Astrocyte (in vitro differentiated cells and primary cell): ENCODE measurements at regions not wholly inside any gene's neighbourhood (a gene's known extent, or its start where the extent isn't known, plus 50 kb on each side); places are given as distances from the start of the nearest gene placed in this dataset.

Experiments
- DNase-seq: peaks from one replicate; pipeline ENCODE4 v3.0.0-alpha.2; 2010; ENCODE audit warnings: low read depth
- FAIRE-seq: peaks from 2 replicates; lab custom pipeline; 2011; peaks lifted over from hg19 to GRCh38; lab: Jason Lieb, UNC
- H2AFZ ChIP-seq: 2 replicates; pipeline ENCODE4 v1.6.0; 2012; ENCODE audit warnings: low read depth, low read length, inconsistent platforms
- H3K27ac ChIP-seq: 2 replicates; pipeline ENCODE4 v1.5.1; 2011; ENCODE audit warnings: low read depth, low read length, inconsistent platforms
- H3K27me3 ChIP-seq: 2 replicates; pipeline ENCODE4 v1.6.0; 2011; ENCODE audit warnings: low read length, inconsistent platforms; ENCODE audit not compliant: insufficient read depth
- H3K36me3 ChIP-seq: 2 replicates; pipeline ENCODE4 v1.5.1; 2011; ENCODE audit warnings: low read length, inconsistent platforms; ENCODE audit not compliant: insufficient read depth
- H3K4me1 ChIP-seq: 2 replicates; pipeline ENCODE4 v1.5.1; 2011; ENCODE audit warnings: low read length, inconsistent platforms; ENCODE audit not compliant: insufficient read depth
- H3K4me2 ChIP-seq: 2 replicates; pipeline ENCODE4 v1.6.0; 2012; ENCODE audit warnings: low read length, inconsistent platforms
- H3K4me3 ChIP-seq: 2 replicates; pipeline ENCODE4 v1.5.1; 2011; ENCODE audit warnings: low read depth, mild to moderate bottlenecking, low read length, inconsistent platforms; ENCODE audit not compliant: insufficient read depth
- H3K79me2 ChIP-seq: 2 replicates; pipeline ENCODE4 v1.6.0; 2012; ENCODE audit warnings: mild to moderate bottlenecking, low read length, inconsistent platforms; ENCODE audit not compliant: insufficient read depth
- H3K9ac ChIP-seq: 2 replicates; pipeline ENCODE4 v1.6.0; 2012; ENCODE audit warnings: mild to moderate bottlenecking, low read length, inconsistent platforms
- H3K9me3 ChIP-seq: 2 replicates; pipeline ENCODE4 v1.5.1; 2012; ENCODE audit warnings: low read depth, mild to moderate bottlenecking, low read length, inconsistent platforms; ENCODE audit not compliant: insufficient read depth
- H4K20me1 ChIP-seq: 2 replicates; pipeline ENCODE4 v1.6.0; 2012; ENCODE audit warnings: low read length, inconsistent platforms; ENCODE audit not compliant: insufficient read depth
- H3K27ac Mint-ChIP-seq: one replicate; pipeline ENCODE4 v1.8.0; 2021; ENCODE audit warnings: mild to moderate bottlenecking, mixed read lengths; ENCODE audit not compliant: unreplicated experiment
- H3K27me3 Mint-ChIP-seq: one replicate; pipeline ENCODE4 v1.8.0; 2021; ENCODE audit warnings: low read depth, mixed read lengths; ENCODE audit not compliant: unreplicated experiment
- H3K36me3 Mint-ChIP-seq: one replicate; pipeline ENCODE4 v1.8.0; 2021; ENCODE audit warnings: low read depth, mixed read lengths; ENCODE audit not compliant: unreplicated experiment
- H3K4me1 Mint-ChIP-seq: one replicate; pipeline ENCODE4 v1.8.0; 2021; ENCODE audit warnings: low read depth, mixed read lengths; ENCODE audit not compliant: unreplicated experiment
- H3K4me3 Mint-ChIP-seq: one replicate; pipeline ENCODE4 v1.8.0; 2021; ENCODE audit warnings: mild to moderate bottlenecking, moderate library complexity, mixed read lengths; ENCODE audit not compliant: unreplicated experiment
- H3K9me3 Mint-ChIP-seq: one replicate; pipeline ENCODE4 v1.8.0; 2021; ENCODE audit warnings: mild to moderate bottlenecking, mixed read lengths; ENCODE audit not compliant: unreplicated experiment
- EZH2 ChIP-seq: IDR thresholded peaks from 2 replicates; pipeline ENCODE4 v1.6.1; 2012; ENCODE audit warnings: mild to moderate bottlenecking, low read length, inconsistent platforms; ENCODE audit not compliant: insufficient read depth
- TF ChIP-seq, protein P1 (sequence below): IDR thresholded peaks from 2 replicates; pipeline ENCODE4 v1.5.1; 2011; ENCODE audit warnings: low read depth, mild to moderate bottlenecking, inconsistent platforms, low read length, moderate library complexity; ENCODE audit not compliant: insufficient read depth

GRCh38 chr5:96517295-96517694 lies 84.2 kb upstream of the PCSK1 start:
- H3K79me2 ChIP-seq, result no peaks in the 10 kb centered on the region
- Mint-ChIP-seq H3K27ac (no peak overlapping the region), H3K27me3 (peaks cover 2% of the 10 kb centered on the region), H3K4me1 (no peaks in the 10 kb centered on the region), H3K4me3 (no peak overlapping the region), H3K36me3 (no peaks in the 10 kb centered on the region), H3K9me3 (no peaks in the 10 kb centered on the region)
- DNase-seq (peak; percentile 48), FAIRE-seq (peak; percentile 43)
- H3K4me3 ChIP-seq, result no peak overlapping the region
- H3K9ac ChIP-seq, result no peak overlapping the region
- no peaks in the 10 kb centered on the region for H3K4me1 ChIP-seq
- no peaks in the 10 kb centered on the region for H3K36me3 ChIP-seq
- H3K4me2 ChIP-seq, result no peak overlapping the region
- no peaks in the 10 kb centered on the region for H3K9me3 ChIP-seq
- H4K20me1 ChIP-seq, result no peaks in the 10 kb centered on the region
- TF ChIP-seq, protein P1, sequence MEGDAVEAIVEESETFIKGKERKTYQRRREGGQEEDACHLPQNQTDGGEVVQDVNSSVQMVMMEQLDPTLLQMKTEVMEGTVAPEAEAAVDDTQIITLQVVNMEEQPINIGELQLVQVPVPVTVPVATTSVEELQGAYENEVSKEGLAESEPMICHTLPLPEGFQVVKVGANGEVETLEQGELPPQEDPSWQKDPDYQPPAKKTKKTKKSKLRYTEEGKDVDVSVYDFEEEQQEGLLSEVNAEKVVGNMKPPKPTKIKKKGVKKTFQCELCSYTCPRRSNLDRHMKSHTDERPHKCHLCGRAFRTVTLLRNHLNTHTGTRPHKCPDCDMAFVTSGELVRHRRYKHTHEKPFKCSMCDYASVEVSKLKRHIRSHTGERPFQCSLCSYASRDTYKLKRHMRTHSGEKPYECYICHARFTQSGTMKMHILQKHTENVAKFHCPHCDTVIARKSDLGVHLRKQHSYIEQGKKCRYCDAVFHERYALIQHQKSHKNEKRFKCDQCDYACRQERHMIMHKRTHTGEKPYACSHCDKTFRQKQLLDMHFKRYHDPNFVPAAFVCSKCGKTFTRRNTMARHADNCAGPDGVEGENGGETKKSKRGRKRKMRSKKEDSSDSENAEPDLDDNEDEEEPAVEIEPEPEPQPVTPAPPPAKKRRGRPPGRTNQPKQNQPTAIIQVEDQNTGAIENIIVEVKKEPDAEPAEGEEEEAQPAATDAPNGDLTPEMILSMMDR, result no peak
- no peak for TF ChIP-seq EZH2
- no peak overlapping the region for H3K27ac ChIP-seq
- H3K27me3 ChIP-seq, result no peaks in the 10 kb centered on the region
- no peak overlapping the region for H2AFZ ChIP-seq

- Histone ChIP-seq H3K9me3 (no peaks in the 10 kb centered on the region), H4K20me1 (no peaks in the 10 kb centered on the region), H3K4me3 (no peak overlapping the region), H3K79me2 (no peaks in the 10 kb centered on the region), H3K27me3 (no peaks in the 10 kb centered on the region), H3K4me2 (no peak overlapping the region), H2AFZ (no peak overlapping the region), H3K27ac (no peak overlapping the region), H3K36me3 (no peaks in the 10 kb centered on the region), H3K9ac (no peak overlapping the region), H3K4me1 (no peaks in the 10 kb centered on the region)
- no peak for TF ChIP-seq EZH2
- TF ChIP-seq, protein P1, result no peak
- H3K9me3 Mint-ChIP-seq, result no peaks in the 10 kb centered on the region
- DNase-seq (no peak), FAIRE-seq (no peak)
- H3K4me1 Mint-ChIP-seq, result no peaks in the 10 kb centered on the region
- no peak overlapping the region for H3K27ac Mint-ChIP-seq
- H3K4me3 Mint-ChIP-seq, result no peak overlapping the region
- peaks cover 8% of the 10 kb centered on the region for H3K27me3 Mint-ChIP-seq
- peaks cover 3% of the 10 kb centered on the region for H3K36me3 Mint-ChIP-seq
These were observed 87.3 kb upstream of the PCSK1 start for GRCh38 chr5:96520345-96520744.

DNA sequence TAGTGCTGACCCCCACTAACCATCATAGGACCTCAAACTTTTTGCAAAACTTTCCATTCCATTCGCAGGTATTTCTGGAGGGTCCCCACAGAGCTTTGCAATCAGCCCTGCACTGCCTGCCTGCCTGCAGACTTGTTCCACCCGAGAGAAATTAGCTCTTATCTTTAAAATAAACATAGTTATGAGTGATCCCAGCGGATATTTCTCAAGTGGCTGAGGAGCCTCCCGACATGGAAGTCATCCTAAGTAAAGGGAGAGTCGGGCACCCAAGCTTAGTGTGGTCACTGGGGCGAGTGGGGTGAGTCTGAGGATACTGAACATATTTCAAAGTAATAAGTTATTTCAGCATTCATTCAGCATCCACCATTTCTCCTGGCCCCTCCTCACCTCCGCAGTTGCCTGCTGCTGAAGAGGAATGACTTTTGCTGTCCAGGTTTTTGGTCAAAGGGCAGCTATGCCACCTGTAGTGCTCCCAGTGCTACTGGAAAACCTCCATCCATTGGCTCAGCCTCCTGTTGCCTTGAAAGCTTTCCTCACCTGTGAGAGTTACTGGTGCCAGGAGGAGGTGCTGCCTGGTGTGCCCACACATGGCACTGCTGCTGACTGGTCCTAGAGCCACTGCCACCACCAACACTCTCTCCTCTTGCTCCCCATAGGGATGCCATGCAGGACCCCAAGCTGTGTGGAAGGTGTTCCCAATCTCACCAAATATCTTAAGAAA lies 89.7 kb upstream of the PCSK1 start:
- no peak overlapping the region for H3K27ac ChIP-seq
- no peak overlapping the region for H3K4me2 ChIP-seq
- Mint-ChIP-seq H3K27me3 (peaks cover 13% of the 10 kb centered on the region), H3K36me3 (peaks cover 3% of the 10 kb centered on the region), H3K9me3 (no peaks in the 10 kb centered on the region), H3K4me3 (no peak overlapping the region), H3K4me1 (no peaks in the 10 kb centered on the region), H3K27ac (no peak overlapping the region)
- DNase-seq (no peak), FAIRE-seq (no peak)
- TF ChIP-seq, protein P1, result no peak
- no peak for TF ChIP-seq EZH2
- no peaks in the 10 kb centered on the region for H3K27me3 ChIP-seq
- H3K9me3 ChIP-seq, result no peaks in the 10 kb centered on the region
- H3K9ac ChIP-seq, result no peak overlapping the region
- H2AFZ ChIP-seq, result no peak overlapping the region
- H4K20me1 ChIP-seq, result no peaks in the 10 kb centered on the region
- H3K4me3 ChIP-seq, result no peak overlapping the region
- no peaks in the 10 kb centered on the region for H3K4me1 ChIP-seq
- H3K79me2 ChIP-seq, result no peaks in the 10 kb centered on the region
- H3K36me3 ChIP-seq, result no peaks in the 10 kb centered on the region
